ENCODE measurements at regions not wholly inside any gene's neighbourhood (a gene's known extent, or its start where the extent isn't known, plus 50 kb on each side); places are given as distances from the start of the nearest gene placed in this dataset.
A peak's percentile ranks its signal among the peaks of the same experiment; 100 is the strongest.

GRCh38 chr1:94723463-94723862 is 96.7 kb upstream of the SLC44A3 start:
- H3K9ac ChIP-seq, result no peak overlapping the region
- H3K36me3 ChIP-seq (ENCODE audit: low read depth), result no peaks in the 10 kb centered on the region
- no peak overlapping the region for H3K27ac ChIP-seq
- H3K27me3 ChIP-seq (replicated peaks; ENCODE audit: insufficient read depth), result no peaks in the 10 kb centered on the region
- no peak overlapping the region for H3K4me3 ChIP-seq
- no peaks in the 10 kb centered on the region for H3K9me2 ChIP-seq (ENCODE audit: insufficient read depth)
- no peak for DNase-seq
- no peak for TF ChIP-seq EZH2 (IDR thresholded peaks at IDR 0.05; ENCODE audit: insufficient read depth, poor library complexity, severe bottlenecking)
- no peak for TF ChIP-seq EZH2phosphoT487 (IDR thresholded peaks at IDR 0.05; ENCODE audit: insufficient read depth, low read depth)
- H3K79me2 ChIP-seq (ENCODE audit: insufficient read depth), result no peaks in the 10 kb centered on the region
- peaks cover 22% of the 10 kb centered on the region for H3F3A ChIP-seq (ENCODE audit: insufficient read depth)
- H3K4me2 ChIP-seq (ENCODE audit: unreplicated experiment), result no peak overlapping the region
- H2AFZ ChIP-seq, result no peak overlapping the region
- no peaks in the 10 kb centered on the region for H4K20me1 ChIP-seq (ENCODE audit: insufficient read depth)
- 96 to 98% methylated on average over 5 to 6 of the region's 6 CpGs for WGBS, 2 experiments (ENCODE audit: low coverage in 1 of 2, low lambda C conversion rate in 2 of 2, missing lambda C conversion rate in 2 of 2)
- H3K9me3 ChIP-seq (ENCODE audit: low read depth), result no peaks in the 10 kb centered on the region
- H3K4me1 ChIP-seq (ENCODE audit: insufficient read depth), result peaks cover 29% of the 10 kb centered on the region
- in situ Hi-C loops (cut with MboI), result no loop called here

DNA sequence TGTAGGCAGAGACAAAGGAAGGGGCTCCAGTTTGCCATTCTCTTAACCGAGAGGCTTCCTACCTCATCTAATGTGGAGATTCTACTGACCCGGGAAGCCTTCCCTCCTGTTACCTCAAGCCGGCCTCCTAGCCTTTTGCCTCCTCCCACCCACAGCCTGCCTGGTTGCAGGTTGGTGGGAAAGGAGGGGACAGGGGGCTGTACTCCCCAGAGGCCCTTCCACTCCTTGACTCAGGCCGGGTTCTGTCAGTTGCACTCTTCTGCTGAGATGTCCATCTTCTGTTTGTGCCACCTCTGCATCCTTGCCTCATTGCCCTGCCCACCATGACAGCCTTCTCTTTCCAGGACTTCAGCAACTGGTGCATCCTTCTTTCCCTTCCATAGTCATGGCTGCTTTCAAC is 98.0 kb upstream of the SLC44A3 start:
- Histone ChIP-seq H3K4me1 (ENCODE audit: insufficient read depth) (peaks cover 17% of the 10 kb centered on the region), H3K9ac (no peak overlapping the region), H2AFZ (no peak overlapping the region), H3K36me3 (ENCODE audit: low read depth) (no peaks in the 10 kb centered on the region), H3K4me3 (no peak overlapping the region), H3K27ac (no peak overlapping the region), H3K9me2 (ENCODE audit: insufficient read depth) (no peaks in the 10 kb centered on the region), H3K79me2 (ENCODE audit: insufficient read depth) (no peaks in the 10 kb centered on the region), H3K27me3 (replicated peaks; ENCODE audit: insufficient read depth) (no peaks in the 10 kb centered on the region), H3K4me2 (ENCODE audit: unreplicated experiment) (no peak overlapping the region), H4K20me1 (ENCODE audit: insufficient read depth) (no peaks in the 10 kb centered on the region), H3F3A (ENCODE audit: insufficient read depth) (peaks cover 9% of the 10 kb centered on the region), H3K9me3 (ENCODE audit: low read depth) (no peaks in the 10 kb centered on the region)
- 75 to 82% methylated on average over 4 of the region's 4 CpGs for WGBS, 2 experiments (ENCODE audit: low coverage in 1 of 2, low lambda C conversion rate in 2 of 2, missing lambda C conversion rate in 2 of 2)
- TF ChIP-seq EZH2 (IDR thresholded peaks at IDR 0.05; ENCODE audit: insufficient read depth, poor library complexity, severe bottlenecking) (no peak), EZH2phosphoT487 (IDR thresholded peaks at IDR 0.05; ENCODE audit: insufficient read depth, low read depth) (no peak)
- in situ Hi-C loops (cut with MboI), result no loop called here
- DNase-seq, result no peak

DNA sequence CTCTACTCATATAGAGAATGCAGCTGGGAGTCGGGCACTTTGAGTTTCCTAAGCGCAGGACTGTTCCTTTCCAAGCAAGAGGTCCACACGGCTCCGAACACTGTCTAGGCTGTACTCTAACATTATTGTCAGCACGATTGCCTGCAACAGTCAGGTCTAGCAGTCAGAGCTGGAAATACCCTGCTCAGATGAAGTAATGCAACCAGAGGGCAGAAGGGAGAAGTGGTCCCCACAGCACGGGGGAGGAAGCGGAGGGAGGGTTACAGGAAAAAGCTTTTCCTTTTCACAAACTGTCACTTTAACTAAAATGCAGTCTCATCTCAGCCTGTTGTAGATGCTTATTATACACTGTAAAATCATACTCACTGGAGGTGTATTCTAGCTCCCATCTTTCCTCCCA is 98.9 kb upstream of the SLC44A3 start:
- Histone ChIP-seq H4K20me1 (ENCODE audit: insufficient read depth) (no peaks in the 10 kb centered on the region), H3K36me3 (ENCODE audit: low read depth) (no peaks in the 10 kb centered on the region), H3K9ac (no peak overlapping the region), H3K9me2 (ENCODE audit: insufficient read depth) (no peaks in the 10 kb centered on the region; the same call in 1 of the 2 replicates), H3K4me1 (ENCODE audit: insufficient read depth) (peaks cover 8% of the 10 kb centered on the region), H3K27me3 (replicated peaks; ENCODE audit: insufficient read depth) (no peaks in the 10 kb centered on the region), H3K9me3 (ENCODE audit: low read depth) (no peaks in the 10 kb centered on the region), H3K79me2 (ENCODE audit: insufficient read depth) (no peaks in the 10 kb centered on the region), H3K4me2 (ENCODE audit: unreplicated experiment) (no peak overlapping the region), H3K27ac (no peak overlapping the region), H3K4me3 (no peak overlapping the region), H2AFZ (no peak overlapping the region), H3F3A (ENCODE audit: insufficient read depth) (peaks cover 10% of the 10 kb centered on the region; the same call in 1 of the 2 replicates)
- in situ Hi-C loops (cut with MboI), result no loop called here
- 83 to 94% methylated on average over 7 of the region's 7 CpGs for WGBS, 2 experiments (ENCODE audit: low coverage in 1 of 2, low lambda C conversion rate in 2 of 2, missing lambda C conversion rate in 2 of 2)
- DNase-seq, result no peak
- TF ChIP-seq EZH2phosphoT487 (IDR thresholded peaks at IDR 0.05; ENCODE audit: insufficient read depth, low read depth) (no peak), EZH2 (IDR thresholded peaks at IDR 0.05; ENCODE audit: insufficient read depth, poor library complexity, severe bottlenecking) (no peak)

DNA sequence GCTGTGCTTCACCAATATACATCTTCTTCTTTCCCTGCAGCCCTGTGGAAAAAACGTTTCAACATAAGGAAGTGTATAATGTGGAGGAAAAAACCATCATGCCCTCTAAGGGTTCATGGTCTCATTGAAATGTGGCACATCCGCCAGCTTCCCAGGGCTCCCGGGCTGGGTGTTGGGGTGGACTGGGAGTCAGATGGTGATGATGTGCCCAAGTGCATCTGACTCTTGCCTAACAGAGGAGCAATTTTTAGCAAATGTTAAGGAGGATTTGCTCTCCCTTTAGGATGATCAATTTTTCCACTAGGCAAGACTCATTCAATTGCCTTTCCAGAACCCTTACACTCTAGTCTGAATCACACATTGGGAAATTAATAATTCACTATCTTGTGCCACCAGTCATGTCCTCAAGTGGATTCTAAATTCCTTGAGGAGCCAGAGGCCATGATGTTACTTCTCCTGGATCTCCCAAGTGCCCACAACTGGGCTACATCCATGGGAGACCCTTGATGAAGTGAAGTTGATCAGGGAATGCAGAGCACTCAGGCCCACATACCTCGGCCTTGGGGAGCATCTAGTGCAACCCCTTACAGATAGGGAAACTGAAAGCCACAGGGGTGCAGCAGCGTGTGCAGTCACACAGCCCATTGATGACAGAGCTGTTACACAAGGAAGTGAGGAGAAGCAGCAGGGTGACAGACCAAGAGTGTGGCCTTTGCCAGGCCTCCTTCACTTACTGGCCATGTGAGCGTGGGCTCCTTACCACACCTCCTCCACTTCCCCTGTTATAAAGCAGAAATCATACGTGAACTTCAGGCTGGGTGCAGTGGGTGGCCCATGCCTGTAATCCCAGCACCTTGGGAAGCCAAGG is 100.0 kb upstream of the SLC44A3 start:
- no peak overlapping the region for H3K4me3 ChIP-seq
- H3K9ac ChIP-seq, result no peak overlapping the region
- no peaks in the 10 kb centered on the region; the same call in 1 of the 2 replicates for H3K9me2 ChIP-seq (ENCODE audit: insufficient read depth)
- 79 to 83% methylated on average over 7 of the region's 7 CpGs for WGBS, 2 experiments (ENCODE audit: low coverage in 1 of 2, low lambda C conversion rate in 2 of 2, missing lambda C conversion rate in 2 of 2)
- H3K79me2 ChIP-seq (ENCODE audit: insufficient read depth), result no peaks in the 10 kb centered on the region
- H2AFZ ChIP-seq, result no peak overlapping the region
- no peak overlapping the region for H3K4me2 ChIP-seq (ENCODE audit: unreplicated experiment)
- H3K27me3 ChIP-seq (replicated peaks; ENCODE audit: insufficient read depth), result no peaks in the 10 kb centered on the region
- H3F3A ChIP-seq (ENCODE audit: insufficient read depth), result peaks cover 8% of the 10 kb centered on the region; the same call in 1 of the 2 replicates
- in situ Hi-C loops (cut with MboI), result no loop called here
- H3K36me3 ChIP-seq (ENCODE audit: low read depth), result no peaks in the 10 kb centered on the region
- no peaks in the 10 kb centered on the region for H3K9me3 ChIP-seq (ENCODE audit: low read depth)
- peak; percentile 38 for DNase-seq
- TF ChIP-seq EZH2phosphoT487 (IDR thresholded peaks at IDR 0.05; ENCODE audit: insufficient read depth, low read depth) (no peak), EZH2 (IDR thresholded peaks at IDR 0.05; ENCODE audit: insufficient read depth, poor library complexity, severe bottlenecking) (no peak)
- H3K27ac ChIP-seq, result no peak overlapping the region
- no peaks in the 10 kb centered on the region for H4K20me1 ChIP-seq (ENCODE audit: insufficient read depth)
- H3K4me1 ChIP-seq (ENCODE audit: insufficient read depth), result no peaks in the 10 kb centered on the region; the same call in 1 of the 2 replicates
